OCI-LY3 (cell line): ENCODE measurements at regions not wholly inside any gene's neighbourhood (a gene's known extent, or its start where the extent isn't known, plus 50 kb on each side); places are given as distances from the start of the nearest gene placed in this dataset.

ENCODE experiments used
- H2AFZ ChIP-seq: fragments of 200-600, 300-600 bp; shearing (Covaris generic); 2 replicates; pipeline ENCODE4 v1.6.0; 2014; ENCODE audit warnings: antibody characterized with exemption, low read depth, low read length
- H3K27ac ChIP-seq: fragments of 200-600, 300-600 bp; sonication (generic); 2 replicates; pipeline ENCODE4 v1.5.1; 2014; ENCODE audit warnings: mild to moderate bottlenecking, low read length, moderate library complexity, mixed read lengths
- H3K27me3 ChIP-seq: fragments of 200-600, 300-600 bp; sonication (generic); 2 replicates; pipeline ENCODE4 v1.6.1; 2014; ENCODE audit warnings: low read depth, low read length, mixed read lengths
- H3K36me3 ChIP-seq: fragments of 200-600, 300-600 bp; sonication (generic); replicated peaks from 2 replicates; pipeline ENCODE3; 2014; ENCODE audit warnings: low read depth, low read length, mixed read lengths
- H3K4me1 ChIP-seq: fragments of 300-600, 200-600 bp; sonication (generic); 2 replicates; pipeline ENCODE4 v1.6.1; 2014; ENCODE audit warnings: low read length, mixed read lengths
- H3K4me2 ChIP-seq: fragments of 200-600, 300-600 bp; sonication (generic); 2 replicates; pipeline ENCODE4 v1.6.1; 2014; ENCODE audit warnings: low read length, mixed read lengths
- H3K4me3 ChIP-seq: fragments of 300-600, 200-600 bp; sonication (generic); 2 replicates; pipeline ENCODE4 v1.5.1; 2014; ENCODE audit warnings: antibody characterized with exemption, mild to moderate bottlenecking, low read length, moderate library complexity
- H3K79me2 ChIP-seq: fragments of 300-600, 200-600 bp; shearing (Covaris generic); 2 replicates; pipeline ENCODE4 v1.6.1; 2014; ENCODE audit warnings: mild to moderate bottlenecking, low read length, mixed read lengths
- H3K9ac ChIP-seq: fragments of 300-600, 200-600 bp; shearing (Covaris generic); 2 replicates; pipeline ENCODE4 v1.6.0; 2014; ENCODE audit warnings: mild to moderate bottlenecking, low read length, moderate library complexity
- H3K9me3 ChIP-seq: fragments of 200-600, 300-600 bp; shearing (Covaris generic); 2 replicates; pipeline ENCODE4 v1.6.1; 2014; ENCODE audit warnings: low read length, mixed read lengths; ENCODE audit not compliant: insufficient read depth
- H4K20me1 ChIP-seq: fragments of 200-600, 300-600 bp; sonication (generic); 2 replicates; pipeline ENCODE4 v1.6.1; 2016; ENCODE audit warnings: low read length, mixed read lengths; ENCODE audit not compliant: insufficient read depth
- CTCF ChIP-seq: fragments of 200-600, 300-600 bp; sonication (generic); IDR thresholded peaks from 2 replicates; pipeline ENCODE4 v1.5.1; 2014; ENCODE audit warnings: antibody characterized with exemption, low read length, low read depth
- EZH2phosphoT487 ChIP-seq: fragments of 200-600 bp; shearing (Covaris generic); IDR thresholded peaks from 2 replicates; pipeline ENCODE4 v1.6.1; 2018; ENCODE audit warnings: antibody characterized with exemption, mixed run types, low read depth

GRCh38 chr3:102791641-102792589, 357.1 kb downstream of the ZPLD1 start:
- Histone ChIP-seq H3K4me1 (no peaks in the 10 kb centered on the region), H2AFZ (no peak overlapping the region), H3K4me3 (no peak overlapping the region)

DNA sequence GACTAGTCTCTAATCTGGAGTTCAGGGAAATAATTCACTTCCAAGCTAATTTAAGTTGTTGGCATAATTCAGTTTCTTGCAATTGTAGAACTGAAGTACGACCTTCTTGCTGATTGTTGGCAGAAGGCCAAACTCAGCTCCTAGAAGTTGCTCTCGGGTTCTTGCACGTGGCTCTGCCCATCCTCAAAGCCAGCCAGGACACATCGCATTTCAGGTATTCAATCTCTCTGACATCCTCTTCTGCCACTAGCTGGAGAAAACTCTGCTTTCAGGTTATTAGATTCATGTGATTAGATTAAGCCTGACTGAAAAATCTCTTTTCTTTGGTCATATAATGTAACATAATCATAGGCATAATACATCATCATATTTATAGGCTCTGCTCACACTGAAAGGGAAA, 362.0 kb downstream of the ZPLD1 start:
- H4K20me1 ChIP-seq: no peaks in the 10 kb centered on the region
- no peak overlapping the region for H3K4me2 ChIP-seq
- TF ChIP-seq CTCF (no peak), EZH2phosphoT487 (no peak)
- no peak overlapping the region for H3K9ac ChIP-seq
- H3K9me3 ChIP-seq: no peaks in the 10 kb centered on the region
- H2AFZ ChIP-seq: no peak overlapping the region
- H3K27me3 ChIP-seq: no peaks in the 10 kb centered on the region
- no peak overlapping the region for H3K27ac ChIP-seq
- no peak overlapping the region for H3K4me3 ChIP-seq
- no peaks in the 10 kb centered on the region for H3K36me3 ChIP-seq
- no peaks in the 10 kb centered on the region for H3K79me2 ChIP-seq
- H3K4me1 ChIP-seq: no peaks in the 10 kb centered on the region

More at GRCh38 chr3:102791641-102792589, 357.1 kb downstream of the ZPLD1 start:
- Histone ChIP-seq H3K9me3 (no peaks in the 10 kb centered on the region), H4K20me1 (no peaks in the 10 kb centered on the region), H3K36me3 (no peaks in the 10 kb centered on the region), H3K27ac (no peak overlapping the region), H3K9ac (no peak overlapping the region), H3K79me2 (no peaks in the 10 kb centered on the region), H3K27me3 (no peaks in the 10 kb centered on the region), H3K4me2 (no peak overlapping the region)
- TF ChIP-seq CTCF (no peak), EZH2phosphoT487 (no peak)

- no peak for TF ChIP-seq EZH2phosphoT487
- TF ChIP-seq CTCF: no peak
- no peaks in the 10 kb centered on the region for H3K79me2 ChIP-seq
Observed at GRCh38 chr3:102802819-102803420, 368.1 kb downstream of the ZPLD1 start.

DNA sequence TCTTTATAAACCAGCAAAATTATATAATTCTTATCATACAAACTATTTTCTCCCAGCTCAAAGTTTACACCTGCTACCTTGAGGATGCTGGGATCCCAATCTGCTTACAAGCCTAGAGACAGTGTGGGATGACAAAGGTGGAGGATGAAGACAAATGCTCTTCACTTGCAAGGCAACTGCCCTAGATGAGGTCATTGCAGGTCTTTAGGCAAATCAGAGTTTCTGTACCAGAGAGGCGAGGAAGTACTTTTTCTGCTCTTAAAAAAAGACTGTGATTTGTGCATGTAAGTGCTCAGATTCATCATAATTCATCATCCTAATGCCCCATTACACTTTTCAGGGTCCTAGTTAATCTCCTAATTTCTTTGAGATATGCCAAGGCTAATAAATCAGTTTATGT, 376.1 kb downstream of the ZPLD1 start:
- Histone ChIP-seq H3K27me3 (no peaks in the 10 kb centered on the region), H4K20me1 (no peaks in the 10 kb centered on the region), H3K27ac (no peak overlapping the region), H2AFZ (peak overlapping the region; percentile 78), H3K36me3 (no peaks in the 10 kb centered on the region), H3K4me1 (peaks cover 9% of the 10 kb centered on the region), H3K79me2 (no peaks in the 10 kb centered on the region), H3K9ac (peak overlapping the region; percentile 30; the same call in 1 of the 2 replicates), H3K4me2 (peak overlapping the region; percentile 80), H3K9me3 (no peaks in the 10 kb centered on the region), H3K4me3 (peak overlapping the region; percentile 49)
- TF ChIP-seq EZH2phosphoT487 (no peak), CTCF (no peak)

More at GRCh38 chr3:102802819-102803420, 368.1 kb downstream of the ZPLD1 start:
- no peaks in the 10 kb centered on the region for H3K27me3 ChIP-seq
- H3K27ac ChIP-seq: no peak overlapping the region
- H3K9ac ChIP-seq: no peak overlapping the region
- peak overlapping the region; percentile 20; the same call in 1 of the 2 replicates for H2AFZ ChIP-seq
- H3K4me3 ChIP-seq: no peak overlapping the region
- no peaks in the 10 kb centered on the region for H3K4me1 ChIP-seq
- H3K4me2 ChIP-seq: no peak overlapping the region
- H3K36me3 ChIP-seq: no peaks in the 10 kb centered on the region
- no peaks in the 10 kb centered on the region for H4K20me1 ChIP-seq
- no peaks in the 10 kb centered on the region for H3K9me3 ChIP-seq
